Testis (tissue), 2 donors: ENCODE measurements at regions not wholly inside any gene's neighbourhood (a gene's known extent, or its start where the extent isn't known, plus 50 kb on each side); places are given as distances from the start of the nearest gene placed in this dataset.

Source experiments
- DNase-seq: peaks from one replicate; pipeline ENCODE4 v3.0.0-alpha.2; 2019
- H3K27ac ChIP-seq, 2 donors: fragments of 200-600 bp; sonication (generic); one replicate each; pipeline ENCODE4 v1.5.1; 2019
- H3K27me3 ChIP-seq: fragments of 200-600 bp; sonication (generic); one replicate; pipeline ENCODE4 v1.5.1; 2019
- H3K36me3 ChIP-seq: fragments of 200-600 bp; sonication (generic); one replicate; pipeline ENCODE4 v1.5.1; 2017; ENCODE audit warnings: low read depth; ENCODE audit errors: missing control alignments
- H3K4me1 ChIP-seq: fragments of 200-600 bp; sonication (generic); one replicate; pipeline ENCODE4 v1.5.1; 2019
- H3K4me3 ChIP-seq, 2 donors: fragments of 200-600 bp; sonication (generic); one replicate each; pipeline ENCODE4 v1.5.1; 2017 to 2019
- H3K9me3 ChIP-seq: fragments of 200-600 bp; sonication (generic); one replicate; pipeline ENCODE4 v1.5.1; 2017
- POLR2A ChIP-seq: fragments of 450-650 bp; IDR thresholded peaks from one replicate; pipeline ENCODE4 v1.6.1; 2017; ENCODE audit warnings: antibody characterized with exemption, mild to moderate bottlenecking, moderate library complexity
- WGBS, 2 donors: methylation state at CpG; one replicate each; pipeline ENCODE4 v1.1.5; 2018; 5-methylcytosine and 5-hydroxymethylcytosine counted together
- intact Hi-C: fragments of 100-400 bp; cut with DNase I; formaldehyde crosslinking; loops from one replicate; pipeline ENCODE4 v1.15.1; 2023; ENCODE audit warnings: low total_unique reads
- TF ChIP-seq, protein P1 (sequence below), 3 experiments: fragments of 450-650 bp in 2 of 3; fragments of 200-600 bp in 1 of 3; sonication (generic) in 1 of 3; IDR thresholded peaks; one replicate each; pipeline ENCODE4 v1.5.1; 2016 to 2019; ENCODE audit warnings: antibody characterized with exemption in 3 of 3, mild to moderate bottlenecking in 2 of 3, moderate library complexity in 1 of 3

DNA sequence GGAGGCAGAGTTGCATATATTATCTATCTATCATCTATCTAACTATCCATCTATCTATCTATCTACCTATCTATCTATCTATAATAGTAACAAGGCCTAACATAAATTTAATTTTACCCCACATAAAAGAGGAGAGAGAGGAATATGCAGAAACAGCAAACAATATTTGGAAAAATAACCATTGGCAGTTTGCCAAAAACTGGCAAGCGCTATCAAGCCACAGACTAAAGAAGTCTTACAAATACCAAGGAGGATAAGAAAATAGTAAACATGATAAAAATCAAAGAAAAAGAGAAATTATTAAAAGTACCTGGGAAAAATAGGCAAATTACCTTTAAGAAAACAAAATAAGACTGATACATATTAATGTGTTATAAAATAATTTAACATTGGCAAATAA is 230.8 kb downstream of the CPXCR1 start:
- Histone ChIP-seq H3K9me3 (no peaks in the 10 kb centered on the region), H3K4me1 (no peaks in the 10 kb centered on the region), H3K4me3 (no peak overlapping the region), H3K27ac (no peak overlapping the region), H3K36me3 (no peaks in the 10 kb centered on the region), H3K27me3 (no peaks in the 10 kb centered on the region)
- intact Hi-C loops: no loop called here
- WGBS, 2 donors: 36 to 38% methylated on average over 1 of the region's 1 CpG
- DNase-seq: no peak
- TF ChIP-seq POLR2A: no peak
- TF ChIP-seq, protein P1, sequence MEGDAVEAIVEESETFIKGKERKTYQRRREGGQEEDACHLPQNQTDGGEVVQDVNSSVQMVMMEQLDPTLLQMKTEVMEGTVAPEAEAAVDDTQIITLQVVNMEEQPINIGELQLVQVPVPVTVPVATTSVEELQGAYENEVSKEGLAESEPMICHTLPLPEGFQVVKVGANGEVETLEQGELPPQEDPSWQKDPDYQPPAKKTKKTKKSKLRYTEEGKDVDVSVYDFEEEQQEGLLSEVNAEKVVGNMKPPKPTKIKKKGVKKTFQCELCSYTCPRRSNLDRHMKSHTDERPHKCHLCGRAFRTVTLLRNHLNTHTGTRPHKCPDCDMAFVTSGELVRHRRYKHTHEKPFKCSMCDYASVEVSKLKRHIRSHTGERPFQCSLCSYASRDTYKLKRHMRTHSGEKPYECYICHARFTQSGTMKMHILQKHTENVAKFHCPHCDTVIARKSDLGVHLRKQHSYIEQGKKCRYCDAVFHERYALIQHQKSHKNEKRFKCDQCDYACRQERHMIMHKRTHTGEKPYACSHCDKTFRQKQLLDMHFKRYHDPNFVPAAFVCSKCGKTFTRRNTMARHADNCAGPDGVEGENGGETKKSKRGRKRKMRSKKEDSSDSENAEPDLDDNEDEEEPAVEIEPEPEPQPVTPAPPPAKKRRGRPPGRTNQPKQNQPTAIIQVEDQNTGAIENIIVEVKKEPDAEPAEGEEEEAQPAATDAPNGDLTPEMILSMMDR (IDR thresholded peaks at IDR 0.05): no peak

DNA sequence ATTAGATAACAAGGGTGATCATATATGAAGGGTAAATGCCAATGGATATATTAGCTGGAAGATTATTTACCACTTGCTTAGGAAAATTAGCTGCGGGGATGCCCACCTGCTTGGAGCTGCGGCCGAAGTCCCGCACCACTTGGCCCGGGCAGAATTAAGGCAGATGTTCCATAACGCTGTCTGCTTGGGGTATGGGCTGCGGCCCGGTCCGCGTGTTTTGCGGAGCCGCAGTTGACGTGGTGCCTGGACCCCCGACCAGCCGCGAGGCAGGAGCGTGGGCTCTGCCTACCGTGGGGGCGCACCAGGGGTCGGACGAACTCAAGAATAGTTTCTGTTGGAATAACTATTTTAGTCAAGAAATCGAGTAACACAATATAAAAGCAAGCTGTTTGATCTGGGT is 235.2 kb downstream of the CPXCR1 start:
- no peaks in the 10 kb centered on the region for H3K9me3 ChIP-seq
- TF ChIP-seq, protein P1 (IDR thresholded peaks at IDR 0.05): no peak
- no peak for TF ChIP-seq POLR2A
- WGBS, 2 donors: 67 to 81% methylated on average over 8 to 22 of the region's 22 CpGs
- H3K36me3 ChIP-seq: no peaks in the 10 kb centered on the region
- no peak for DNase-seq
- intact Hi-C loops: no loop called here
- H3K27ac ChIP-seq: no peak overlapping the region
- no peak overlapping the region for H3K4me3 ChIP-seq
- no peaks in the 10 kb centered on the region for H3K4me1 ChIP-seq
- H3K27me3 ChIP-seq: no peaks in the 10 kb centered on the region

DNA sequence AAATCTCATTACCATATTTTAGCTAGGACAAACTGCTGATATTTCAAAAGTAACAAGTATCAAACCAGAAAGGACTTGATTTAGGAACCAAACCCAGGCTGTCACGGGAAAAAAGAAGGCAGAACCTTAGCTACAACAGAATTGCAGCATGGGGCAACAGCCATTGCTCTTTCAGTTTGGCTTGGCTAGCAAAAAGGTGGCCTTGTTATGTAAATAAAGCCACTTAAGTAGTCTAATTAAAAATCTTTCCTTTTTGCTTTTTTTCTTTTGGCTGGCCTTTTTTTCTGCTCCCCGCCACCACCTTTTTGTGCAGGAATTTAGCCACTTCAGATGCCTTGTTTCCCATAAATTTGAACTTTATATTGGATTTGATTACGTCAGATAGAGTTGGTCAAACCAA is 235.9 kb downstream of the CPXCR1 start:
- intact Hi-C loops: no loop called here

DNA sequence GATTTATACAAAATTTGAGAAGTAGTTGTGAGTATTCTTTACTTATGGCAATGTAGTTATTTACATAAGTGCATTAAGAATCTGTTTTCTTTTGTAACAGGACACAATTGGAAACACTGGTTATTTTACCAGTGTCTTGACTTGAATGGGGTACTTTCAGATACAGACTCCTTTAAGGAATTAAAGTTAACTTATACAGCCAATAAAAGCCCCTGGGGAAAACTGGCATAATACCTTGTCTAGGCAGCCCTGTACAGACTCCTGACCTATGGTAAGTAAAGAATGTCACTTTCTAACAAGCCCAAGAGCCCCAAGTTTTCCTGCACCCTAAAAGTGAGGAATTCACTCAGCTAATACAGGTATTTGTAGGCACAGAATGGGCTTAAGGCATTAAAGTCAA is 241.8 kb downstream of the CPXCR1 start:
- no peak for DNase-seq
- Histone ChIP-seq H3K4me3 (no peak overlapping the region), H3K9me3 (no peaks in the 10 kb centered on the region), H3K27me3 (no peaks in the 10 kb centered on the region), H3K4me1 (no peaks in the 10 kb centered on the region), H3K27ac (no peak overlapping the region), H3K36me3 (no peaks in the 10 kb centered on the region)
- intact Hi-C loops: no loop called here
- TF ChIP-seq POLR2A: no peak
- TF ChIP-seq, protein P1 (IDR thresholded peaks at IDR 0.05): no peak

More for the DNA sequence above, 235.9 kb downstream of the CPXCR1 start:
- Histone ChIP-seq H3K36me3 (no peaks in the 10 kb centered on the region), H3K9me3 (no peaks in the 10 kb centered on the region), H3K4me3 (no peak overlapping the region), H3K27me3 (no peaks in the 10 kb centered on the region), H3K4me1 (no peaks in the 10 kb centered on the region), H3K27ac (no peak overlapping the region)
- DNase-seq: no peak
- TF ChIP-seq, protein P1 (IDR thresholded peaks at IDR 0.05): no peak
- no peak for TF ChIP-seq POLR2A
- WGBS, 2 donors: 74 to 79% methylated on average over 3 of the region's 3 CpGs

DNA sequence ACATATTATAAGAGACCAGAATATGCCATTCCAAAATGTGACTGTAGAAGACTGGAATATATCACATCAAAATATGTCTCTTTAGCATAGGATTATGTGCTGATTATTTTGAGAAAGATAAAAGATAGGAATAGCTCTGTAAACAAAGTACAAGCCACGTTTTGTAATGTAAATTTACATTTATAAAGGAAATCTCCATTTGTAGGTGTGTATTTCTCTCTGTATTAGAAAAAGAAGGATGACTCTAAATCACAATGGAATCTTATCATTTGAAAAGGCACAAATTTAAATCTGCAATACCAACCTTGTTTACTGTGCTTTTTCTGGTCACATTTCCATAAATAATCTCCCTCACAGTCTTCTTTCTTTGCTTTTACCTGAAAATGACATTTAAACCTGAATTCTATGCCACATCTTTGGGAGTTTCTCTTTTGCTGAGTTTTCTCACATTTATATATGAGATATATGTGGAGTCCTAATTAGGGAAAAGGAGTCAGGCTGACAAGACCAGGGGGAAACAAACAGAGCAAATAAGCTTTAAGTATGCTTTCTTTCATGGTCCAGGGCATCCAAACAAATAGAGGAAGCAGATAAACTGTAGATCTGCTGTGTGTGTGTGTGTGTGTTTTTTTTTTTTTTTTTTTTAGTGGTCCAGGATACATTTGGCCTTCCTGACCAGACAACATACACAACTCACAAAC is 244.0 kb downstream of the CPXCR1 start:
- TF ChIP-seq, protein P1 (IDR thresholded peaks at IDR 0.05): no peak
- TF ChIP-seq POLR2A: no peak
- H3K4me1 ChIP-seq: no peaks in the 10 kb centered on the region
- H3K27ac ChIP-seq: no peak overlapping the region
- no peak for DNase-seq
- no peaks in the 10 kb centered on the region for H3K9me3 ChIP-seq
- no peaks in the 10 kb centered on the region for H3K27me3 ChIP-seq
- no peak overlapping the region for H3K4me3 ChIP-seq
- intact Hi-C loops: no loop called here
- 50 to 59% methylated on average over 1 of the region's 1 CpG for WGBS, 2 donors
- H3K36me3 ChIP-seq: no peaks in the 10 kb centered on the region
